Endothelial cell (in vitro differentiated cells): ENCODE measurements at regions not wholly inside any gene's neighbourhood (a gene's known extent, or its start where the extent isn't known, plus 50 kb on each side); places are given as distances from the start of the nearest gene placed in this dataset.

Experiments
- DNase-seq: peaks from one replicate; pipeline ENCODE4 v3.0.0; 2021; ENCODE audit warnings: low spot score
- H3K27ac Mint-ChIP-seq: one replicate; pipeline ENCODE4 v1.8.0; 2021; ENCODE audit warnings: mixed read lengths, inconsistent platforms; ENCODE audit not compliant: unreplicated experiment
- H3K27me3 Mint-ChIP-seq: one replicate; pipeline ENCODE4 v1.8.0; 2021; ENCODE audit warnings: mild to moderate bottlenecking, moderate library complexity, mixed read lengths, inconsistent platforms; ENCODE audit not compliant: unreplicated experiment
- H3K36me3 Mint-ChIP-seq: one replicate; pipeline ENCODE4 v1.8.0; 2021; ENCODE audit warnings: mild to moderate bottlenecking, low read depth, mixed read lengths, inconsistent platforms; ENCODE audit not compliant: unreplicated experiment
- H3K4me1 Mint-ChIP-seq: one replicate; pipeline ENCODE4 v1.8.0; 2021; ENCODE audit warnings: mild to moderate bottlenecking, mixed read lengths, inconsistent platforms; ENCODE audit not compliant: unreplicated experiment
- H3K4me3 Mint-ChIP-seq: one replicate; pipeline ENCODE4 v1.8.0; 2021; ENCODE audit warnings: mild to moderate bottlenecking, mixed read lengths, inconsistent platforms; ENCODE audit not compliant: unreplicated experiment
- H3K9me3 Mint-ChIP-seq: one replicate; pipeline ENCODE4 v1.8.0; 2021; ENCODE audit warnings: mixed read lengths, inconsistent platforms; ENCODE audit not compliant: unreplicated experiment
- CTCF ChIP-seq: fragments of 200-600 bp; sonication (generic); IDR thresholded peaks from one replicate; pipeline ENCODE4 v1.5.0; 2021; ENCODE audit warnings: antibody characterized with exemption; ENCODE audit not compliant: unreplicated experiment

DNA sequence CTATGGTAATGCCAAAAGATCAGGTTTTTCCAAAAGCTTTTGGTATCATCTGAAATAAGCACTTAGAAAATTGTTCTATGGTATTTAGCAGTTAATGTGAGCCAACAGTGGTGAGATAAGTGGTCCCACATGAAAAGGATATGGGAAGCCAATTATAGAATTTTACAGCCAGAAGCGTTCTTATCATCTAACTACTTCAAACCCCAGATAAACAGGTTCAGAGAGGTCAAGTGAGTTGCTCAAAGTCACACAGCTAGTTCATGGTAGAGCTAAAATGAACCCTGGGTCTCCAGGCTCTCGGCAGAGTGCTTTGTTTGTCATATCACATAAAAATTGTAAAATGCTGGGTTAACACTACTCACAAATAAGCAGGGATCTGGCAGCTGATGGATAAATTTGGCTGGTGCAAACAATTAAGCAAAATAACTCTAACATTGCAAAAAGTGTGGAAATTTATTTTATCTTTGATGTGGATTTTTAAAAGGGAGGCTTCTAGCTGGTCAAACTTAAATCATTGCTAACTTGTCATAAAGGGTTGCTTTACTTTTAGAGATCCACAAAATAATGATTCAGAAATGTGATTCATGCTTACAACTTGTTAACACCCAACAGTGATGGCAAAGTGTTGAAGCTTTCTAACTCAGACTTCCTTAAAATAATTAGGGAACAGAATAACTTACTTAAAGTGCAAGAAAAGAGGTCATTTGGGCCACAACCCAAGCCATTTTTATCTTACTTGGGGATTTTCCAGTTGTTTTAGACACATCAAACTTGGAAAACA, 202.8 kb upstream of the TBC1D5 start:
- no peaks in the 10 kb centered on the region for H3K9me3 Mint-ChIP-seq
- H3K27me3 Mint-ChIP-seq = peaks cover 2% of the 10 kb centered on the region
- H3K4me3 Mint-ChIP-seq = no peak overlapping the region
- no peak for DNase-seq
- peaks cover 9% of the 10 kb centered on the region for H3K4me1 Mint-ChIP-seq
- H3K27ac Mint-ChIP-seq = no peak overlapping the region
- TF ChIP-seq CTCF = no peak
- no peaks in the 10 kb centered on the region for H3K36me3 Mint-ChIP-seq

DNA sequence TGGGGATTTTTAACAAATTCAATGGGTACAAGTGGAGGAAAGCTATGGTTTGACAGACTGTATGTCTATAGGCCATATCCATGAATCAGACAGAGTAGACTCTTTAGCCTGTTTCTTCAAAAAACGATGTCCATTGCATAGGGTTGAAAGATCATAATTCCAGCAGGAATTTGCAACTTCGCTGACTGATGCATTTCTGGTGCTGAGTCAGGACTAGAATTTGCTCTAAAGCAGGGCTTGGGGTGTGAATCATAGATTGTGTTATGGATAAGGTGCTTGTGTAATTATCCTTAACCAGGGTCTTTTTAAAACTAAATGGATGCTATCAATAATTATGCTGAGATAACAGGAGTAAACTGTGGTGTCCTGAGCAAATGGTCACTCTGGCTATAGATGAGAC, 200.4 kb upstream of the TBC1D5 start:
- H3K4me3 Mint-ChIP-seq = no peak overlapping the region
- peaks cover 12% of the 10 kb centered on the region for H3K4me1 Mint-ChIP-seq
- H3K27me3 Mint-ChIP-seq = peaks cover 3% of the 10 kb centered on the region
- H3K36me3 Mint-ChIP-seq = no peaks in the 10 kb centered on the region
- no peak overlapping the region for H3K27ac Mint-ChIP-seq
- DNase-seq = no peak
- no peaks in the 10 kb centered on the region for H3K9me3 Mint-ChIP-seq
- no peak for TF ChIP-seq CTCF

DNA sequence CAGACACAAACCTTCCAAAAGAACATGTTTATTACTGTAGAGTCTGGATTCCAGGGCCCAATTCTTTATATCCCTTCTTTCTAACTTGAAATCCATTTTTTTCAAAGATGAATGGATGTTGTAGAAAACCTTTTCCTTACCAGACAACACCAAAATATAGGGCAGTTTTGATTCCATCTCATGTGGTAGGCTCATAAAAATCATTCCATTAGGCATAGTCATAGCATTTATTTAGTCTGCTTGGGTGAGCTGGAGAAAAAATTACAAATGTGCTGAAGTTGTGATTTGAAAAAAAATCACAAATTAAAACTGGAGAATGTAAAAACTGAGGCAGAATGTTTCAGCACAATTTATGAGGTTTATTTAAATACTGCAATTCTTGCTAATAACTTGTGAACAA, 199.3 kb upstream of the TBC1D5 start:
- Mint-ChIP-seq H3K4me3 (no peak overlapping the region), H3K27ac (no peak overlapping the region)
- no peak for DNase-seq

DNA sequence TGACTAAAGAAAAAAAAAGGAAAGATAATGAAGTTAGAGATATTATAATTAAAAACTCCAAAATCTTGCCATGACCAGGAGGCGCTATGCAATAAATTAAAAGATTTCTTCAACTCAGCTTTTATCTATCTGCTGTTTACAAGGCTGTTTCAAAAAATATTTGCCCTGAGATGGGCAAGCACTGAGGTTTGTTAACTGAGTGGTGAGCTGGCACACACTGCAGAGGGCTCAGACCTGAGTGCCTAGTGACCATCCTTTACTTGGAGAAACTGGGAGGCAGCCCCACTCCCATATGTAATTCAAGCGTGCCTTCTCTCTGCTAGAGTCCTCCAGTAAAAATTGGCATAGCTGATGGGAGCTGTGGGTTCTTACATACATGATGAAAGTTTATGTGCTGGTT, 198.7 kb upstream of the TBC1D5 start:
- no peak for DNase-seq
- H3K27ac Mint-ChIP-seq = no peak overlapping the region
- no peaks in the 10 kb centered on the region for H3K9me3 Mint-ChIP-seq
- H3K27me3 Mint-ChIP-seq = peaks cover 1% of the 10 kb centered on the region
- no peak for TF ChIP-seq CTCF
- no peaks in the 10 kb centered on the region for H3K36me3 Mint-ChIP-seq
- peaks cover 19% of the 10 kb centered on the region for H3K4me1 Mint-ChIP-seq
- H3K4me3 Mint-ChIP-seq = no peak overlapping the region

More for the DNA sequence above, 199.3 kb upstream of the TBC1D5 start:
- no peak for TF ChIP-seq CTCF
- H3K27me3 Mint-ChIP-seq = peaks cover 1% of the 10 kb centered on the region
- peaks cover 19% of the 10 kb centered on the region for H3K4me1 Mint-ChIP-seq
- no peaks in the 10 kb centered on the region for H3K9me3 Mint-ChIP-seq
- H3K36me3 Mint-ChIP-seq = no peaks in the 10 kb centered on the region

DNA sequence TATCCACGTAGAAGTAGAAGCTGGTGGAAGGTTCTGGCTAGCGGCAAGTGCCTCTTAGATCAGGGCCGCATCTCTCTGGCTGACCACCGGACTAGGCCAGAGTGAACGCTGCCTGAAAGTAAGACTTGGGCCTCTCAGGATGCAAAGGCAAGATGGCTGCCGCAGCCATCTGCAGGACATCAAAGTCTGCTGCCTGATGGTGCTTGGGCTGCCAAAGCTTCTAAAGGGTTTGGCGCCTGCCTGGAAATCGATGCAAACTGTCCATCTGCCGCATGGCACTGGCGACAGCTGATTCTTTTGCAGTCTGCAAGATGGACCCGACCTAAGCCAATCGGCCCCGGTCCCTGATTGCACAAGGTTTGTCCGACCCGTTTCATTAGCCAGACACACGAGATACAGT, 196.7 kb upstream of the TBC1D5 start:
- Mint-ChIP-seq H3K4me3 (no peak overlapping the region), H3K36me3 (no peaks in the 10 kb centered on the region), H3K4me1 (peaks cover 19% of the 10 kb centered on the region), H3K27me3 (peaks cover 1% of the 10 kb centered on the region), H3K9me3 (no peaks in the 10 kb centered on the region), H3K27ac (no peak overlapping the region)
- DNase-seq = no peak
- TF ChIP-seq CTCF = no peak
